ENCODE measurements at regions not wholly inside any gene's neighbourhood (a gene's known extent, or its start where the extent isn't known, plus 50 kb on each side); places are given as distances from the start of the nearest gene placed in this dataset.

DNA sequence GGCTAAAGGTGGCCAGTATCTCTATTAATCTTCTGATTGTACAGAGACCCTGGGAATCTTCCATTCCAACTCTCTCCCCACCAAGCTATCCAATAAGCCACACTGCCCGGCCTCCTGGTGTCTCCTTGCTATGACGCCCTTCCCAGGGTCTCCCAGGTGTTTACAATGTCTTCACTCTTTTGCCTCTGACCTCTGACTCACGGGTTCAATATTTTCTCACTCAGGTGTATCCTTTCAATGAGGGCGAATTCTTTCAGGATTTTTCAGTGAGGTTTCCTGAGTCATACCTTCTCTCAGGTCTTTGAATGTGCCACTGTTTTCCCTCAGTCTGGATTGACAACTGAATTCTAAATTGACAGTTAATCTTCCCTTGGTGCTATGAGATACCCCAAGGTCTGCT, 53.7 kb upstream of the IRX4 start:
- TF ChIP-seq, protein P1, sequence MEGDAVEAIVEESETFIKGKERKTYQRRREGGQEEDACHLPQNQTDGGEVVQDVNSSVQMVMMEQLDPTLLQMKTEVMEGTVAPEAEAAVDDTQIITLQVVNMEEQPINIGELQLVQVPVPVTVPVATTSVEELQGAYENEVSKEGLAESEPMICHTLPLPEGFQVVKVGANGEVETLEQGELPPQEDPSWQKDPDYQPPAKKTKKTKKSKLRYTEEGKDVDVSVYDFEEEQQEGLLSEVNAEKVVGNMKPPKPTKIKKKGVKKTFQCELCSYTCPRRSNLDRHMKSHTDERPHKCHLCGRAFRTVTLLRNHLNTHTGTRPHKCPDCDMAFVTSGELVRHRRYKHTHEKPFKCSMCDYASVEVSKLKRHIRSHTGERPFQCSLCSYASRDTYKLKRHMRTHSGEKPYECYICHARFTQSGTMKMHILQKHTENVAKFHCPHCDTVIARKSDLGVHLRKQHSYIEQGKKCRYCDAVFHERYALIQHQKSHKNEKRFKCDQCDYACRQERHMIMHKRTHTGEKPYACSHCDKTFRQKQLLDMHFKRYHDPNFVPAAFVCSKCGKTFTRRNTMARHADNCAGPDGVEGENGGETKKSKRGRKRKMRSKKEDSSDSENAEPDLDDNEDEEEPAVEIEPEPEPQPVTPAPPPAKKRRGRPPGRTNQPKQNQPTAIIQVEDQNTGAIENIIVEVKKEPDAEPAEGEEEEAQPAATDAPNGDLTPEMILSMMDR (IDR thresholded peaks at IDR 0.05; ENCODE audit: extremely low read depth, insufficient read depth, missing control alignments) = no peak
- in situ Hi-C loops (cut with MboI; ENCODE audit: low pct_unique_long_range_greater_than_20kb, low sequenced_read_pairs, unreplicated experiment) = no loop called here
- no peak for DNase-seq (ENCODE audit: low spot score)

DNA sequence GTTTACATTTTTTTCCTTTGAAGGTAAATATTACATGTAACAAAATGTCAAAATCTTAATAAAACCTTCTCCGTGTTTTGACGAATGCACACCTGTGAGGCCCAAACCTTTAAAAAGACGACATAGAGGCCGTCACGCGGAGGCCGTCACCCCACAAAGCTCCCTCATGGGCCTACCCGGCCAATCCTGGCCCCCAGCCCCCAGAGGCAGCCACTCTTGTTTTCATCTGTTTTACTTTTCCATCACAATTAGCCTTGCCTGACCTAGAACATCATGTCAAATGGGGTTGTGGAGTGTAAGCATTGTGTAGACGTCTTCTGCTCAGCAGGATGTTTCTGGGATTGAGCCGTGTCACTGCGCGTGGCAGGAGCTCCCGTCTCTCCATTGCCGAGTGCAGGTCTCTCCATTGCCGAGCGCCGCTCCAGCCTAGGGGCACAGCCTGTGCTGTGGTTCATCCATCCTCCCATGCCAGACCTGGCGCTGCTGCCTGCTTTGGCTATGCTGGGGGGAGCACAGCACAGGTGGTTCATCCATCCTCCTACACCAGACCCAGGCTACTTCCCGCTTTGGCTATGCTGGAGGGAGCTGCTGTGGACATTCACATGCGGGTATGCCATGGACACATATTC, 52.2 kb upstream of the IRX4 start:
- no peak for DNase-seq (ENCODE audit: low spot score)
- in situ Hi-C loops (cut with MboI; ENCODE audit: low pct_unique_long_range_greater_than_20kb, low sequenced_read_pairs, unreplicated experiment) = no loop called here
- TF ChIP-seq, protein P1 (IDR thresholded peaks at IDR 0.05; ENCODE audit: extremely low read depth, insufficient read depth, missing control alignments) = no peak

DNA sequence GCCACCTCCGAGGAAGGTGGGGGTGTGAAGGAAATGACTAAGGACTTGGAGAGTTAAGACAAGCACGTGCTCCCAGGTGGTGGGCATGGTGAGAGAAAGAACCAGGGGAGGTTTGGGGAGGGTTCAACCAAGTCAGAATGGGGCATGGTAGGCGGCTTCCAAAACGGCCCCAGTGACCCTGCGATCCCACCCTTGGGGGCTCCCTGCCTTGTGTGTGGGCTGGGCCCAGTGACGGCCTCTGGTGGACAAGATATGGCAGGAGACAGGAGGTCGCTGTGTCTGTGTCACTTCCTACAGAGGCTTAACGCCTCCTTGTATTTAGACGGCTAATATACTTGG, 51.3 kb upstream of the IRX4 start:
- TF ChIP-seq, protein P1 (IDR thresholded peaks at IDR 0.05; ENCODE audit: extremely low read depth, insufficient read depth, missing control alignments) = no peak
- in situ Hi-C loops (cut with MboI; ENCODE audit: low pct_unique_long_range_greater_than_20kb, low sequenced_read_pairs, unreplicated experiment) = no loop called here
- DNase-seq (ENCODE audit: low spot score) = no peak

DNA sequence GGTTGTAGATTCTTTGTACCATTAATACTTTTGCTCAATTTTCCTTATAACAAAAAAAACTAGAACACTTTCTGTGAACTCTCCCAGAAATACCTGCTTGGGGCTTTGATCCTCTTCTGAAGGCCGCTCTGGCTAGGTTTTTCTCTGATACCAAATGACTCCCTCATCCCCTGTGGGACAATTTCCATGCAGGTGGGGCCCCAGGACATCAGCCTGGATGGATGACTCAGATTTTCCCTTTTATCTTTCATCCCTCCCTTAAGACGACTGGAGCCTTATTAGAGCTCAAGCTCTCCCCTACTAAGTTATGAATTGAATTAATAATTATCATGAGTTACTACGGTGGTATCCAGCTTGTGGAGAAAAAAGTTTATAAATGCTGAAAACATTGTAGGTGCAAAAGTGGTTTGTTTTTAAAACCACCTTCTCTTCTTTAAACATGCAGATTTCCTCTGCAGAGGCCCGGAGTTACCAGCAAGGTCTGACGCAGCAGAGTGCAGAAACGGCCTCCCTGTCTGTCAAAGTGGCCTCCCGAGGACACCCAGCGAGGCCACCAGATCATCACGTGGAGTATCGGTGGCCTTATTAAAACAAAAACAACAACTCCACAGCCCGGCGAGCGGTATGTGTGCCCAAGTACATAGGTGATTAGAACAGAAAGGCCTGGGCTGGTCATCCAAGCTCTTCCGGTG, 50.8 kb upstream of the IRX4 start:
- in situ Hi-C loops (cut with MboI; ENCODE audit: low pct_unique_long_range_greater_than_20kb, low sequenced_read_pairs, unreplicated experiment) = no loop called here
- DNase-seq (ENCODE audit: low spot score) = no peak
- TF ChIP-seq, protein P1 (IDR thresholded peaks at IDR 0.05; ENCODE audit: extremely low read depth, insufficient read depth, missing control alignments) = no peak

Measured in GM13977 (cell line).